HTR-8/SVneo (cell line): ENCODE measurements at regions not wholly inside any gene's neighbourhood (a gene's known extent, or its start where the extent isn't known, plus 50 kb on each side); places are given as distances from the start of the nearest gene placed in this dataset.
"Not testable (repeated sequence)": the region's sequence is repeated elsewhere in the genome, so short reads cannot be mapped to it uniquely, and the experiment has no call there.

ENCODE experiments used
- DNase-seq: peaks from one replicate; pipeline ENCODE4 v3.0.0; 2011; ENCODE audit warnings: low spot score, mixed read lengths; ENCODE audit not compliant: insufficient read length
- FAIRE-seq: peaks from 2 replicates; lab custom pipeline; 2011; peaks lifted over from hg19 to GRCh38; lab: Jason Lieb, UNC

- DNase-seq (no peak), FAIRE-seq (no peak)
Measured at GRCh38 chr4:19047279-19047880, 1025.8 kb upstream of the LCORL start.

- no peak for FAIRE-seq
- DNase-seq = no peak
Measured at GRCh38 chr4:19039816-19040215, 1018.3 kb upstream of the LCORL start.

- no peak for FAIRE-seq
- DNase-seq = no peak
Measured at GRCh38 chr4:19038231-19038630, 1016.7 kb upstream of the LCORL start.

- DNase-seq (no peak), FAIRE-seq (no peak)
Measured at GRCh38 chr4:19033816-19034733, 1012.5 kb upstream of the LCORL start.

GRCh38 chr4:19030536-19030935, 1009.0 kb upstream of the LCORL start:
- no peak for FAIRE-seq
- DNase-seq = no peak

- DNase-seq (no peak), FAIRE-seq (no peak)
Measured at GRCh38 chr4:19030048-19030447, 1008.5 kb upstream of the LCORL start.

- DNase-seq (no peak), FAIRE-seq (no peak)
Measured at GRCh38 chr4:19026281-19026680, 1004.7 kb upstream of the LCORL start.

GRCh38 chr4:19025031-19025430, 1003.5 kb upstream of the LCORL start:
- no peak for FAIRE-seq
- DNase-seq = no peak

- DNase-seq (no peak), FAIRE-seq (no peak)
Measured at GRCh38 chr4:19024047-19024446, 1002.5 kb upstream of the LCORL start.

- DNase-seq (no peak), FAIRE-seq (no peak)
Measured at GRCh38 chr4:19021617-19022016, 1000.1 kb upstream of the LCORL start.

- not testable (repeated sequence) for DNase-seq, FAIRE-seq
Measured at GRCh38 chr4:19016550-19016949, 995.0 kb upstream of the LCORL start.

GRCh38 chr4:19014594-19014993, 993.0 kb upstream of the LCORL start:
- no peak for FAIRE-seq
- no peak for DNase-seq

GRCh38 chr4:19010761-19011160, 989.2 kb upstream of the LCORL start:
- DNase-seq = no peak
- no peak for FAIRE-seq

GRCh38 chr4:19009881-19010280, 988.3 kb upstream of the LCORL start:
- DNase-seq = no peak
- FAIRE-seq = no peak

GRCh38 chr4:19005211-19005610, 983.7 kb upstream of the LCORL start:
- peak; percentile 73 for FAIRE-seq
- DNase-seq = peak; percentile 44

GRCh38 chr4:19002170-19002569, 980.6 kb upstream of the LCORL start:
- FAIRE-seq (no peak), DNase-seq (no peak)

- FAIRE-seq (no peak), DNase-seq (no peak)
Measured at GRCh38 chr4:18999595-18999994, 978.0 kb upstream of the LCORL start.

GRCh38 chr4:18981234-18981615, 959.7 kb upstream of the LCORL start:
- no peak for FAIRE-seq

GRCh38 chr4:18980516-18981233, 959.1 kb upstream of the LCORL start:
- DNase-seq (no peak), FAIRE-seq (no peak)

More at GRCh38 chr4:18981234-18981615, 959.7 kb upstream of the LCORL start:
- no peak for DNase-seq

GRCh38 chr4:18976884-18977283, 955.3 kb upstream of the LCORL start:
- no peak for FAIRE-seq
- DNase-seq = no peak
